HG02970 (cell line): ENCODE measurements at regions not wholly inside any gene's neighbourhood (a gene's known extent, or its start where the extent isn't known, plus 50 kb on each side); places are given as distances from the start of the nearest gene placed in this dataset.
"Not testable (repeated sequence)": the region's sequence is repeated elsewhere in the genome, so short reads cannot be mapped to it uniquely, and the experiment has no call there.

Experiments used
- ATAC-seq: cut with Tn5 transposase; IDR thresholded peaks from one replicate; pipeline ENCODE4 v1.9.1; 2021; ENCODE audit warnings: mild to moderate bottlenecking, moderate library complexity, moderate number of reproducible peaks; ENCODE audit not compliant: unreplicated experiment, low FRiP score

GRCh38 chr9:117649126-117649525, 55.1 kb upstream of the TLR4 start:
- no peak for ATAC-seq

GRCh38 chr9:117644932-117645636, 59.1 kb upstream of the TLR4 start:
- no peak for ATAC-seq

- ATAC-seq: peak; percentile 71
Observed at GRCh38 chr9:117644133-117644931, 59.9 kb upstream of the TLR4 start.

- ATAC-seq: no peak
Observed at GRCh38 chr9:117643288-117643654, 60.9 kb upstream of the TLR4 start.

GRCh38 chr9:117642571-117643287, 61.5 kb upstream of the TLR4 start:
- not testable (repeated sequence) for ATAC-seq

- ATAC-seq: no peak
Observed at GRCh38 chr9:117636681-117637080, 67.5 kb upstream of the TLR4 start.

GRCh38 chr9:117625154-117625553, 79.0 kb upstream of the TLR4 start:
- no peak for ATAC-seq

- no peak for ATAC-seq
Observed at GRCh38 chr9:117624106-117624505, 80.1 kb upstream of the TLR4 start.

GRCh38 chr9:117622347-117622746, 81.9 kb upstream of the TLR4 start:
- ATAC-seq: no peak

- ATAC-seq: no peak
Observed at GRCh38 chr9:117616431-117616831, 87.8 kb upstream of the TLR4 start.

GRCh38 chr9:117612317-117612716, 91.9 kb upstream of the TLR4 start:
- ATAC-seq: no peak

GRCh38 chr9:117597977-117598376, 106.2 kb upstream of the TLR4 start:
- no peak for ATAC-seq

- no peak for ATAC-seq
Observed at GRCh38 chr9:117596678-117597077, 107.5 kb upstream of the TLR4 start.

- no peak for ATAC-seq
Observed at GRCh38 chr9:117595650-117596049, 108.6 kb upstream of the TLR4 start.

GRCh38 chr9:117587263-117587662, 116.9 kb upstream of the TLR4 start:
- ATAC-seq: no peak

- no peak for ATAC-seq
Observed at GRCh38 chr9:117574099-117574498, 130.1 kb upstream of the TLR4 start.

- ATAC-seq: no peak
Observed at GRCh38 chr9:117564839-117565238, 139.4 kb upstream of the TLR4 start.

GRCh38 chr9:117561761-117562160, 142.4 kb upstream of the TLR4 start:
- no peak for ATAC-seq

- peak; percentile 76 for ATAC-seq
Observed at GRCh38 chr9:117555964-117556629, 141.2 kb upstream of the ASTN2 start.

- ATAC-seq: no peak
Observed at GRCh38 chr9:117552811-117553210, 138.0 kb upstream of the ASTN2 start.

- no peak for ATAC-seq
Observed at GRCh38 chr9:117551171-117551570, 136.3 kb upstream of the ASTN2 start.
